ENCODE measurements at regions not wholly inside any gene's neighbourhood (a gene's known extent, or its start where the extent isn't known, plus 50 kb on each side); places are given as distances from the start of the nearest gene placed in this dataset.

GRCh38 chrX:39372115-39372514, 570.9 kb downstream of the MID1IP1 start:
- TF ChIP-seq POLR2AphosphoS5 (IDR thresholded peaks at IDR 0.05) (no peak), POLR2A (IDR thresholded peaks at IDR 0.05) (no peak), CTCF (IDR thresholded peaks at IDR 0.05 in 8 of 11, conservative IDR thresholded peaks at IDR 0.05 in 3 of 11) (no peak)
- peaks cover 0 to 4% (median 0%) of the 10 kb centered on the region in 7 donors for H3K27me3 ChIP-seq (replicated peaks in 1 of 7)
- no peak for DNase-seq

GRCh38 chrX:39377157-39377556, 575.9 kb downstream of the MID1IP1 start:
- Histone ChIP-seq H3K4me3 (no peak overlapping the region), H3K27ac (no peak overlapping the region), H3K4me1 (no peaks in the 10 kb centered on the region), H3K9me3 (peaks cover 0 to 4% (median 0%) of the 10 kb centered on the region in 8 donors), H3K27me3 (replicated peaks in 1 of 7) (no peaks in the 10 kb centered on the region), H3K36me3 (no peaks in the 10 kb centered on the region)
- intact Hi-C loops (cut with DNase I; ENCODE audit: low total_unique reads): no loop called here
- no peak for DNase-seq
- no peak for TF ChIP-seq POLR2A (IDR thresholded peaks at IDR 0.05)
- no peak for TF ChIP-seq CTCF (IDR thresholded peaks at IDR 0.05 in 8 of 11, conservative IDR thresholded peaks at IDR 0.05 in 3 of 11)
- no peak for TF ChIP-seq POLR2AphosphoS5 (IDR thresholded peaks at IDR 0.05)

More at GRCh38 chrX:39372115-39372514, 570.9 kb downstream of the MID1IP1 start:
- H3K4me3 ChIP-seq: no peak overlapping the region
- intact Hi-C loops (cut with DNase I; ENCODE audit: low total_unique reads): no loop called here
- 78 to 94% (median 88%) methylated on average over 3 of the region's 3 CpGs for WGBS, 5 donors
- H3K4me1 ChIP-seq: no peaks in the 10 kb centered on the region
- no peak overlapping the region for H3K27ac ChIP-seq
- H3K9me3 ChIP-seq: no peaks in the 10 kb centered on the region
- H3K36me3 ChIP-seq: no peaks in the 10 kb centered on the region

GRCh38 chrX:39377773-39378172, 576.5 kb downstream of the MID1IP1 start:
- DNase-seq: no peak
- Histone ChIP-seq H3K27me3 (replicated peaks in 1 of 7) (no peaks in the 10 kb centered on the region), H3K4me1 (no peaks in the 10 kb centered on the region), H3K36me3 (no peaks in the 10 kb centered on the region), H3K4me3 (no peak overlapping the region), H3K27ac (no peak overlapping the region), H3K9me3 (peaks cover 0 to 4% (median 0%) of the 10 kb centered on the region in 8 donors)
- 53 to 89% (median 71%) methylated on average over 1 of the region's 1 CpG for WGBS, 5 donors
- no peak for TF ChIP-seq CTCF (IDR thresholded peaks at IDR 0.05 in 8 of 11, conservative IDR thresholded peaks at IDR 0.05 in 3 of 11)
- TF ChIP-seq POLR2AphosphoS5 (IDR thresholded peaks at IDR 0.05): no peak
- TF ChIP-seq POLR2A (IDR thresholded peaks at IDR 0.05): no peak
- intact Hi-C loops (cut with DNase I; ENCODE audit: low total_unique reads): no loop called here

- DNase-seq: no peak
- intact Hi-C loops (cut with DNase I; ENCODE audit: low total_unique reads): no loop called here
- WGBS, 5 donors: 66 to 77% (median 75%) methylated on average over 2 to 5 of the region's 5 CpGs
Observed at GRCh38 chrX:39381422-39381821, 580.2 kb downstream of the MID1IP1 start.

More at GRCh38 chrX:39381422-39381821, 580.2 kb downstream of the MID1IP1 start:
- Histone ChIP-seq H3K4me3 (no peak overlapping the region), H3K36me3 (no peaks in the 10 kb centered on the region), H3K4me1 (no peaks in the 10 kb centered on the region), H3K27me3 (replicated peaks in 1 of 7) (peaks cover 0 to 11% (median 0%) of the 10 kb centered on the region in 7 donors), H3K27ac (peak overlapping the region in 1 of 8 donors; percentile 5), H3K9me3 (peaks cover 0 to 4% (median 0%) of the 10 kb centered on the region in 8 donors)
- no peak for TF ChIP-seq CTCF (IDR thresholded peaks at IDR 0.05 in 8 of 11, conservative IDR thresholded peaks at IDR 0.05 in 3 of 11)
- TF ChIP-seq POLR2AphosphoS5 (IDR thresholded peaks at IDR 0.05): peak in 1 of 3 donors; percentile 42

All from spleen (tissue), 11 donors.